Hematopoietic multipotent progenitor cell treated with erythropoietin and hydrocortisone succinate and interleukin-3 and kit ligand, for 8 days (in vitro differentiated cells): ENCODE measurements at regions not wholly inside any gene's neighbourhood (a gene's known extent, or its start where the extent isn't known, plus 50 kb on each side); places are given as distances from the start of the nearest gene placed in this dataset.
A peak's percentile ranks its signal among the peaks of the same experiment; 100 is the strongest.

Source experiments
- DNase-seq: peaks from one replicate; pipeline ENCODE4 v3.0.0-alpha.2; 2015

- no peak for DNase-seq
Observed at GRCh38 chr13:107223867-107224266, 655.9 kb upstream of the ARGLU1 start.

GRCh38 chr13:107222597-107222996, 654.7 kb upstream of the ARGLU1 start:
- DNase-seq, result no peak

- DNase-seq, result no peak
Observed at GRCh38 chr13:107220245-107220644, 652.3 kb upstream of the ARGLU1 start.

- no peak for DNase-seq
Observed at GRCh38 chr13:107217251-107217650, 649.3 kb upstream of the ARGLU1 start.

- DNase-seq, result no peak
Observed at GRCh38 chr13:107216046-107216755, 648.3 kb upstream of the ARGLU1 start.

GRCh38 chr13:107211073-107211472, 643.1 kb upstream of the ARGLU1 start:
- peak; percentile 65 for DNase-seq

- DNase-seq, result no peak
Observed at GRCh38 chr13:107210723-107211030, 642.7 kb upstream of the ARGLU1 start.

GRCh38 chr13:107209824-107210722, 642.1 kb upstream of the ARGLU1 start:
- DNase-seq, result no peak

GRCh38 chr13:107208889-107209288, 641.0 kb upstream of the ARGLU1 start:
- no peak for DNase-seq

GRCh38 chr13:107205318-107206104, 637.6 kb upstream of the ARGLU1 start:
- DNase-seq, result peak; percentile 52

GRCh38 chr13:107203146-107203847, 635.4 kb upstream of the ARGLU1 start:
- peak; percentile 4 for DNase-seq

- DNase-seq, result no peak
Observed at GRCh38 chr13:107202371-107203023, 634.6 kb upstream of the ARGLU1 start.

GRCh38 chr13:107200491-107200890, 632.6 kb upstream of the ARGLU1 start:
- no peak for DNase-seq

GRCh38 chr13:107192289-107192688, 624.4 kb upstream of the ARGLU1 start:
- no peak for DNase-seq

- no peak for DNase-seq
Observed at GRCh38 chr13:107190065-107190464, 622.1 kb upstream of the ARGLU1 start.

GRCh38 chr13:107185889-107186288, 618.0 kb upstream of the ARGLU1 start:
- DNase-seq, result no peak

GRCh38 chr13:107170270-107170931, 602.5 kb upstream of the ARGLU1 start:
- DNase-seq, result no peak

- no peak for DNase-seq
Observed at GRCh38 chr13:107157271-107157670, 589.3 kb upstream of the ARGLU1 start.

GRCh38 chr13:107144432-107144831, 576.5 kb upstream of the ARGLU1 start:
- no peak for DNase-seq

GRCh38 chr13:107141767-107142166, 573.8 kb upstream of the ARGLU1 start:
- DNase-seq, result no peak

GRCh38 chr13:107139006-107139405, 571.1 kb upstream of the ARGLU1 start:
- no peak for DNase-seq

- no peak for DNase-seq
Observed at GRCh38 chr13:107138486-107138885, 570.5 kb upstream of the ARGLU1 start.
